ENCODE measurements at regions not wholly inside any gene's neighbourhood (a gene's known extent, or its start where the extent isn't known, plus 50 kb on each side); places are given as distances from the start of the nearest gene placed in this dataset.

- TF ChIP-seq ZNF277 (CRISPR knock-in tag; IDR thresholded peaks at IDR 0.05; ENCODE audit: borderline replicate concordance) (no peak), ZNF77 (CRISPR knock-in tag; IDR thresholded peaks at IDR 0.05) (no peak), CHD2 (IDR thresholded peaks at IDR 0.05; ENCODE audit: low read depth, low read length) (no peak), TAL1 (IDR thresholded peaks at IDR 0.05) (peak; percentile 56), BMI1 (IDR thresholded peaks at IDR 0.05; ENCODE audit: low read length) (no peak), GABPB1 (CRISPR knock-in tag; IDR thresholded peaks at IDR 0.05) (no peak), ZNF311 (CRISPR knock-in tag; IDR thresholded peaks at IDR 0.05) (peak; percentile 44; the same call in 1 of the 2 replicates), CBX8 (IDR thresholded peaks at IDR 0.05; ENCODE audit: borderline replicate concordance, extremely low read depth, low read depth, low read length, poor library complexity, severe bottlenecking) (no peak), CTCFL (IDR thresholded peaks at IDR 0.05; ENCODE audit: borderline replicate concordance, insufficient read depth, low read depth, low read length, poor library complexity, severe bottlenecking) (no peak), BHLHE40 (IDR thresholded peaks at IDR 0.05; ENCODE audit: low read length) (no peak), DNMT1 (IDR thresholded peaks at IDR 0.05) (no peak), EWSR1 (IDR thresholded peaks at IDR 0.05; ENCODE audit: borderline replicate concordance, low read depth, partially characterized antibody) (no peak), ZNF41 (CRISPR knock-in tag; conservative IDR thresholded peaks at IDR 0.05) (no peak), STAG1 (CRISPR knock-in tag; IDR thresholded peaks at IDR 0.05; ENCODE audit: borderline replicate concordance) (no peak), TEAD1 (CRISPR knock-in tag; IDR thresholded peaks at IDR 0.05) (peak in 1 of 2 experiments; percentile 88; a peak in 2 of 4 replicates), JUND (IDR thresholded peaks at IDR 0.05; ENCODE audit: borderline replicate concordance, low read depth, low read length) (peak; percentile 13; the same call in 1 of the 2 replicates), JUND (tag; IDR thresholded peaks at IDR 0.05; ENCODE audit: borderline replicate concordance, low read depth, low read length) (peak; percentile 24; the same call in 1 of the 3 replicates), ADNP (tag; IDR thresholded peaks at IDR 0.05) (no peak), GATAD2B (IDR thresholded peaks at IDR 0.05; ENCODE audit: borderline replicate concordance) (no peak)
- TF ChIP-seq, protein P1, sequence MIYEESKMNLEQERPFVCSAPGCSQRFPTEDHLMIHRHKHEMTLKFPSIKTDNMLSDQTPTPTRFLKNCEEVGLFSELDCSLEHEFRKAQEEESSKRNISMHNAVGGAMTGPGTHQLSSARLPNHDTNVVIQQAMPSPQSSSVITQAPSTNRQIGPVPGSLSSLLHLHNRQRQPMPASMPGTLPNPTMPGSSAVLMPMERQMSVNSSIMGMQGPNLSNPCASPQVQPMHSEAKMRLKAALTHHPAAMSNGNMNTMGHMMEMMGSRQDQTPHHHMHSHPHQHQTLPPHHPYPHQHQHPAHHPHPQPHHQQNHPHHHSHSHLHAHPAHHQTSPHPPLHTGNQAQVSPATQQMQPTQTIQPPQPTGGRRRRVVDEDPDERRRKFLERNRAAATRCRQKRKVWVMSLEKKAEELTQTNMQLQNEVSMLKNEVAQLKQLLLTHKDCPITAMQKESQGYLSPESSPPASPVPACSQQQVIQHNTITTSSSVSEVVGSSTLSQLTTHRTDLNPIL (CRISPR knock-in tag; IDR thresholded peaks at IDR 0.05): no peak
- TF ChIP-seq, protein P2, sequence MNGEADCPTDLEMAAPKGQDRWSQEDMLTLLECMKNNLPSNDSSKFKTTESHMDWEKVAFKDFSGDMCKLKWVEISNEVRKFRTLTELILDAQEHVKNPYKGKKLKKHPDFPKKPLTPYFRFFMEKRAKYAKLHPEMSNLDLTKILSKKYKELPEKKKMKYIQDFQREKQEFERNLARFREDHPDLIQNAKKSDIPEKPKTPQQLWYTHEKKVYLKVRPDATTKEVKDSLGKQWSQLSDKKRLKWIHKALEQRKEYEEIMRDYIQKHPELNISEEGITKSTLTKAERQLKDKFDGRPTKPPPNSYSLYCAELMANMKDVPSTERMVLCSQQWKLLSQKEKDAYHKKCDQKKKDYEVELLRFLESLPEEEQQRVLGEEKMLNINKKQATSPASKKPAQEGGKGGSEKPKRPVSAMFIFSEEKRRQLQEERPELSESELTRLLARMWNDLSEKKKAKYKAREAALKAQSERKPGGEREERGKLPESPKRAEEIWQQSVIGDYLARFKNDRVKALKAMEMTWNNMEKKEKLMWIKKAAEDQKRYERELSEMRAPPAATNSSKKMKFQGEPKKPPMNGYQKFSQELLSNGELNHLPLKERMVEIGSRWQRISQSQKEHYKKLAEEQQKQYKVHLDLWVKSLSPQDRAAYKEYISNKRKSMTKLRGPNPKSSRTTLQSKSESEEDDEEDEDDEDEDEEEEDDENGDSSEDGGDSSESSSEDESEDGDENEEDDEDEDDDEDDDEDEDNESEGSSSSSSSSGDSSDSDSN (IDR thresholded peaks at IDR 0.05; ENCODE audit: borderline replicate concordance in 1 of 2, low read depth in 2 of 2, low read length in 2 of 2): no peak
These were observed 161.1 kb downstream of the CRPPA start (continued) for GRCh38 chr7:16260236-16260728.
